ENCODE measurements at regions not wholly inside any gene's neighbourhood (a gene's known extent, or its start where the extent isn't known, plus 50 kb on each side); places are given as distances from the start of the nearest gene placed in this dataset.

- ChIA-PET CTCF (no interaction called here), POLR2A (no interaction called here)
- no peak for ATAC-seq (ENCODE audit: poor library complexity)
- intact Hi-C loops (cut with DNase I, micrococcal nuclease): no loop called here
- DNase-seq: peak in 1 of 14 experiments; percentile 9
- H3K27ac ChIP-seq (ENCODE audit: low read depth in 1 of 2, low read length in 2 of 2): no peak overlapping the region
- H3K4me1 ChIP-seq (ENCODE audit: insufficient read depth, low read length): no peaks in the 10 kb centered on the region
- H3K9me3 ChIP-seq (ENCODE audit: control insufficient read depth in 1 of 2, insufficient read depth in 1 of 2, low read length in 2 of 2): no peaks in the 10 kb centered on the region
- no peaks in the 10 kb centered on the region for H3K36me3 Mint-ChIP-seq (ENCODE audit: low read depth)
- H3K27me3 Mint-ChIP-seq: peaks cover 10% of the 10 kb centered on the region
- H3K4me3 Mint-ChIP-seq: no peak overlapping the region
- no peak overlapping the region for H3K4me3 ChIP-seq (ENCODE audit: low read length)
- H3K9me3 Mint-ChIP-seq: no peaks in the 10 kb centered on the region
- no peak overlapping the region for H3K27ac Mint-ChIP-seq
- TF ChIP-seq CTCF (IDR thresholded peaks at IDR 0.05): no peak
- no peaks in the 10 kb centered on the region for H3K36me3 ChIP-seq (ENCODE audit: insufficient read depth, low read length)
- H3K4me1 Mint-ChIP-seq (ENCODE audit: low read depth): no peaks in the 10 kb centered on the region
- H3K27me3 ChIP-seq (ENCODE audit: control insufficient read depth in 1 of 2, insufficient read depth in 2 of 2, low read length in 2 of 2): peaks cover 0 to 5% of the 10 kb centered on the region in 2 experiments
These were observed 207.0 kb downstream of the CDC5L start for GRCh38 chr6:44594481-44594880.

GRCh38 chr6:44598679-44599078 is 211.2 kb downstream of the CDC5L start:
- ATAC-seq (ENCODE audit: poor library complexity) (no peak), DNase-seq (peak in 1 of 14 experiments; percentile 21)
- Mint-ChIP-seq H3K9me3 (no peaks in the 10 kb centered on the region), H3K4me1 (ENCODE audit: low read depth) (no peaks in the 10 kb centered on the region), H3K4me3 (no peak overlapping the region), H3K36me3 (ENCODE audit: low read depth) (no peaks in the 10 kb centered on the region), H3K27me3 (peaks cover 4% of the 10 kb centered on the region), H3K27ac (no peak overlapping the region)
- POLR2A ChIA-PET: no interaction called here
- CTCF ChIA-PET: no interaction called here
- H3K4me1 ChIP-seq (ENCODE audit: insufficient read depth, low read length): no peaks in the 10 kb centered on the region
- no peaks in the 10 kb centered on the region for H3K9me3 ChIP-seq (ENCODE audit: control insufficient read depth in 1 of 2, insufficient read depth in 1 of 2, low read length in 2 of 2)
- intact Hi-C loops (cut with DNase I, micrococcal nuclease): no loop called here
- no peak overlapping the region for H3K27ac ChIP-seq (ENCODE audit: low read depth in 1 of 2, low read length in 2 of 2)
- peaks cover 0 to 2% of the 10 kb centered on the region in 2 experiments for H3K27me3 ChIP-seq (ENCODE audit: control insufficient read depth in 1 of 2, insufficient read depth in 2 of 2, low read length in 2 of 2)
- H3K4me3 ChIP-seq (ENCODE audit: low read length): no peak overlapping the region
- H3K36me3 ChIP-seq (ENCODE audit: insufficient read depth, low read length): no peaks in the 10 kb centered on the region
- TF ChIP-seq CTCF (IDR thresholded peaks at IDR 0.05): no peak

- Histone ChIP-seq H3K4me3 (ENCODE audit: low read length) (no peak overlapping the region), H3K27me3 (ENCODE audit: control insufficient read depth in 1 of 2, insufficient read depth in 2 of 2, low read length in 2 of 2) (peaks cover 0 to 2% of the 10 kb centered on the region in 2 experiments), H3K36me3 (ENCODE audit: insufficient read depth, low read length) (no peaks in the 10 kb centered on the region), H3K27ac (ENCODE audit: low read depth in 1 of 2, low read length in 2 of 2) (no peak overlapping the region), H3K9me3 (ENCODE audit: control insufficient read depth in 1 of 2, insufficient read depth in 1 of 2, low read length in 2 of 2) (no peaks in the 10 kb centered on the region), H3K4me1 (ENCODE audit: insufficient read depth, low read length) (no peaks in the 10 kb centered on the region)
- ATAC-seq (ENCODE audit: poor library complexity) (no peak), DNase-seq (no peak)
- no peak for TF ChIP-seq CTCF (IDR thresholded peaks at IDR 0.05)
- H3K36me3 Mint-ChIP-seq (ENCODE audit: low read depth): no peaks in the 10 kb centered on the region
- CTCF ChIA-PET: no interaction called here
- no peaks in the 10 kb centered on the region for H3K9me3 Mint-ChIP-seq
- POLR2A ChIA-PET: no interaction called here
- H3K27me3 Mint-ChIP-seq: no peaks in the 10 kb centered on the region
- intact Hi-C loops (cut with DNase I, micrococcal nuclease): no loop called here
- H3K27ac Mint-ChIP-seq: no peak overlapping the region
- H3K4me3 Mint-ChIP-seq: no peak overlapping the region
- no peaks in the 10 kb centered on the region for H3K4me1 Mint-ChIP-seq (ENCODE audit: low read depth)
These were observed 212.2 kb downstream of the CDC5L start for GRCh38 chr6:44599672-44600071.
